Gastrocnemius medialis (tissue), 4 donors: ENCODE measurements at regions not wholly inside any gene's neighbourhood (a gene's known extent, or its start where the extent isn't known, plus 50 kb on each side); places are given as distances from the start of the nearest gene placed in this dataset.

Experiments used
- ATAC-seq, 2 donors: fragments of 150-250 bp; one replicate each; pipeline ENCODE4 v1.9.1; 2016
- DNase-seq, 2 donors: peaks; one replicate each; pipeline ENCODE4 v3.0.0-alpha.2; 2019
- H3K27ac ChIP-seq, 4 donors: fragments of 200-600 bp; sonication (generic); 1 replicate in 1 of 4; 2 replicates in 3 of 4; pipeline ENCODE4 v1.5.1; 2016 to 2018; ENCODE audit warnings: mild to moderate bottlenecking in 2 of 4, moderate library complexity in 1 of 4
- H3K27me3 ChIP-seq, 3 donors: fragments of 200-600 bp; sonication (generic) in 2 of 3; 1 replicate in 1 of 3; 2 replicates in 2 of 3; pipeline versions ENCODE4 v1.5.1 to v1.6.0; 2016 to 2019; ENCODE audit warnings: mild to moderate bottlenecking in 1 of 3, moderate library complexity in 1 of 3
- H3K36me3 ChIP-seq, 2 donors: fragments of 200-600 bp; sonication (generic) in 1 of 2; one replicate each; pipeline ENCODE4 v1.5.1; 2017 to 2018
- H3K4me1 ChIP-seq, 2 donors: fragments of 200-600 bp; sonication (generic) in 1 of 2; one replicate each; pipeline ENCODE4 v1.5.1; 2016 to 2017; ENCODE audit warnings: mild to moderate bottlenecking in 2 of 2
- H3K4me3 ChIP-seq, 4 donors: fragments of 200-600 bp; sonication (generic) in 3 of 4; 1 replicate in 1 of 4; 2 replicates in 3 of 4; pipeline ENCODE4 v1.5.1; 2016 to 2019; ENCODE audit warnings: mild to moderate bottlenecking in 2 of 4
- H3K9me3 ChIP-seq, 3 donors: fragments of 200-600 bp; sonication (generic) in 2 of 3; 1 replicate in 1 of 3; 2 replicates in 2 of 3; pipeline ENCODE4 v1.5.1; 2016 to 2019
- POLR2A ChIP-seq, 2 donors: fragments of 450-650 bp; IDR thresholded peaks; one replicate each; pipeline ENCODE4 v1.6.1; 2017; ENCODE audit warnings: antibody characterized with exemption in 2 of 2, mild to moderate bottlenecking in 2 of 2, moderate library complexity in 2 of 2
- in situ Hi-C, 4 donors: fragments of 200-750 bp; cut with MboI; loops; one replicate each; pipeline versions ENCODE4 v1.15.0 to v1.8.0; 2017; ENCODE audit warnings: low sequenced_read_pairs in 4 of 4
- intact Hi-C: fragments of 100-400 bp; cut with DNase I; formaldehyde crosslinking; loops from one replicate; pipeline ENCODE4 v1.15.1; 2023; ENCODE audit warnings: low total_unique reads
- TF ChIP-seq, protein P1 (sequence below), 5 experiments: fragments of 450-650 bp in 3 of 5; fragments of 200-600 bp in 2 of 5; sonication (generic) in 2 of 5; IDR thresholded peaks in 4 of 5; conservative IDR thresholded peaks in 1 of 5; 1 replicate in 4 of 5; 2 replicates in 1 of 5; pipeline ENCODE4 v1.5.1; 2016 to 2019; ENCODE audit warnings: antibody characterized with exemption in 5 of 5, mild to moderate bottlenecking in 3 of 5, moderate library complexity in 3 of 5

DNA sequence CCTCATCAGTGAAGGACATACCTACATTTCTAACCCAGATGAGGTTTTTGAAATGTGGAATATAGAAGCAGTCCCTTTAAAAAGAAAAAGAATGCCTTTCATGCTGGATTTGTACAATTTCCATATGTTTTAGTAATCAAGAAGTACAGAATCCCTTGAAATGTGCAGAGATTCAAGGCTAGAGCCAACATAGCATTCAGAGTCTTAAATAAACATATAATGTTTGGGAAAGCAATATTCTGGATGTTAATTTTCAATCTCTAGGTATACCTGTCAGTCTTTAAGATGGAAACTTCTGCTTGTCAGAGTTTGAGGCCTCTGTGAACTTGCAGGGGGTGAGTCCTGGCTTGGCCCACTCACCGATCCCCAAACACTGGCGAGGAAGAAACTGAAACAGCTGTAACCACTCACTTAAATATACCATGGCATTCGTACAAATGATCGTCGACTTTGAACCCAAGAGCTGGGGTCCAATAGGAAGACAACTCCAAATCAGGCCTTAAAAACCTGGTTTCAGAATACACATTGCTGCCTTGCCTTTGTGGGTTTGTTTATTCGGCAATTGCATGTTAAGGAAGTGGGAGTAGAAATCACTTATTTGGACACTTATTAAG, 132.8 kb upstream of the NCK2 start:
- TF ChIP-seq POLR2A (IDR thresholded peaks at IDR 0.05): no peak
- TF ChIP-seq, protein P1, sequence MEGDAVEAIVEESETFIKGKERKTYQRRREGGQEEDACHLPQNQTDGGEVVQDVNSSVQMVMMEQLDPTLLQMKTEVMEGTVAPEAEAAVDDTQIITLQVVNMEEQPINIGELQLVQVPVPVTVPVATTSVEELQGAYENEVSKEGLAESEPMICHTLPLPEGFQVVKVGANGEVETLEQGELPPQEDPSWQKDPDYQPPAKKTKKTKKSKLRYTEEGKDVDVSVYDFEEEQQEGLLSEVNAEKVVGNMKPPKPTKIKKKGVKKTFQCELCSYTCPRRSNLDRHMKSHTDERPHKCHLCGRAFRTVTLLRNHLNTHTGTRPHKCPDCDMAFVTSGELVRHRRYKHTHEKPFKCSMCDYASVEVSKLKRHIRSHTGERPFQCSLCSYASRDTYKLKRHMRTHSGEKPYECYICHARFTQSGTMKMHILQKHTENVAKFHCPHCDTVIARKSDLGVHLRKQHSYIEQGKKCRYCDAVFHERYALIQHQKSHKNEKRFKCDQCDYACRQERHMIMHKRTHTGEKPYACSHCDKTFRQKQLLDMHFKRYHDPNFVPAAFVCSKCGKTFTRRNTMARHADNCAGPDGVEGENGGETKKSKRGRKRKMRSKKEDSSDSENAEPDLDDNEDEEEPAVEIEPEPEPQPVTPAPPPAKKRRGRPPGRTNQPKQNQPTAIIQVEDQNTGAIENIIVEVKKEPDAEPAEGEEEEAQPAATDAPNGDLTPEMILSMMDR (IDR thresholded peaks at IDR 0.05 in 4 of 5, conservative IDR thresholded peaks at IDR 0.05 in 1 of 5): no peak
- no peaks in the 10 kb centered on the region for H3K36me3 ChIP-seq
- no peak overlapping the region for H3K4me3 ChIP-seq
- in situ Hi-C loops: no loop called here
- H3K9me3 ChIP-seq: no peaks in the 10 kb centered on the region
- intact Hi-C loops: no loop called here
- ATAC-seq (no peak), DNase-seq (no peak)
- peaks cover 0 to 7% of the 10 kb centered on the region in 2 donors for H3K4me1 ChIP-seq
- no peaks in the 10 kb centered on the region for H3K27me3 ChIP-seq
- H3K27ac ChIP-seq: no peak overlapping the region

DNA sequence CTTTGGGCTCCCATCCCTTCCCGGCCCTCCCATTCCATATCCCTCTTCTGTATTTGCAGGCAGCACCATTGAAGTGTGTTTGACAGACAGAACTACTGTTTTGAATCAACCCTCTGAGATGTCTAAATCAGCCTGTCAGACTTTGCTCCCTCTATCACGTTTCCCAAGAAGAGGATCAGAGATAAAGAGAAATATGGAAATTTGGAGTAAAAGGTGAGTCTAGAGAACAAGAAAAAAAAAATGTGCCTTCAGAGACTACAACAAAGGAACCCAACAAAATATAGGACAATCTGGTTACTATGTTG, 133.4 kb upstream of the NCK2 start:
- TF ChIP-seq, protein P1 (IDR thresholded peaks at IDR 0.05 in 4 of 5, conservative IDR thresholded peaks at IDR 0.05 in 1 of 5): no peak
- TF ChIP-seq POLR2A (IDR thresholded peaks at IDR 0.05): no peak
- Histone ChIP-seq H3K27me3 (no peaks in the 10 kb centered on the region), H3K36me3 (no peaks in the 10 kb centered on the region), H3K4me1 (peaks cover 0 to 10% of the 10 kb centered on the region in 2 donors), H3K4me3 (no peak overlapping the region), H3K9me3 (no peaks in the 10 kb centered on the region), H3K27ac (no peak overlapping the region)
- intact Hi-C loops: no loop called here
- DNase-seq: no peak
- ATAC-seq: no peak
- in situ Hi-C loops: no loop called here

DNA sequence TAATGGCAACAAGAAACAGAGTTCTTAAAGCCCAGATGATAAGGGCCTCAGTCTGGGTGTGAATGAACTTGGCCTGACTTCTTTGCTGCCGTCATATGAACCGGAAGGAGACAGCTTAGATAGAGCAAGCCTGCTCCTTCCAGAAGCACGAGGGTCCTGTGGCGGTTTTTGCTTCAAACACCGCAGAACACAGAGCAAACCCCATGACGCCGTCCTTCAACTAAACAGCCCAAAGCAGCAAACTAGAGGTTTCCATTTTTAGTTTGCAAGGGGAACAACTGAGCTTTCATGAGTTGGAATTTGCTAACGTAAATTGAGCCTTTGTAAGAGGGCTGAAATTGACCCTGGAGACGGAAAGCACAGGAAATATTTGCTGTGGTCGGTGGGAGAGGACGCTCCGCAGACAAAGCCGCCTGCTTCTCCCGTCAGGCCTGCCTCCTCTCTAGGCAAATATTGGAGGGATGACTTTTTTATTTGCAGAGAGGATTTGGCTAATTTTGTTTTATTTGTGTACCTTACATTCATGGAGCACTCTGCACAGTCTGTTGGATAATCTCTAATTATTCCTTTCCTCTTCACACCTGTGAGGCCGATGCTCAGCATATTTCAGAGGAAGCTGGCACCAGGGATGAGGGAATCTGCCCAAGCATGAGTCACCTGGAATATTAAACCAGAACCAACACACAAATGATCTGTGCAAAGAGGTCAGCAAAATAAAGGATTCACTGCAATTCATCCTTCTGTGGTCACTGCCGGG, 134.0 kb upstream of the NCK2 start:
- H3K36me3 ChIP-seq: no peaks in the 10 kb centered on the region
- in situ Hi-C loops (no loop called here), intact Hi-C loops (no loop called here)
- H3K27me3 ChIP-seq: no peaks in the 10 kb centered on the region
- no peak for DNase-seq
- no peak for ATAC-seq
- H3K4me1 ChIP-seq: peaks cover 0 to 12% of the 10 kb centered on the region in 2 donors
- no peak overlapping the region for H3K27ac ChIP-seq
- H3K9me3 ChIP-seq: no peaks in the 10 kb centered on the region
- H3K4me3 ChIP-seq: no peak overlapping the region
- TF ChIP-seq, protein P1 (IDR thresholded peaks at IDR 0.05 in 4 of 5, conservative IDR thresholded peaks at IDR 0.05 in 1 of 5): no peak
- no peak for TF ChIP-seq POLR2A (IDR thresholded peaks at IDR 0.05)

DNA sequence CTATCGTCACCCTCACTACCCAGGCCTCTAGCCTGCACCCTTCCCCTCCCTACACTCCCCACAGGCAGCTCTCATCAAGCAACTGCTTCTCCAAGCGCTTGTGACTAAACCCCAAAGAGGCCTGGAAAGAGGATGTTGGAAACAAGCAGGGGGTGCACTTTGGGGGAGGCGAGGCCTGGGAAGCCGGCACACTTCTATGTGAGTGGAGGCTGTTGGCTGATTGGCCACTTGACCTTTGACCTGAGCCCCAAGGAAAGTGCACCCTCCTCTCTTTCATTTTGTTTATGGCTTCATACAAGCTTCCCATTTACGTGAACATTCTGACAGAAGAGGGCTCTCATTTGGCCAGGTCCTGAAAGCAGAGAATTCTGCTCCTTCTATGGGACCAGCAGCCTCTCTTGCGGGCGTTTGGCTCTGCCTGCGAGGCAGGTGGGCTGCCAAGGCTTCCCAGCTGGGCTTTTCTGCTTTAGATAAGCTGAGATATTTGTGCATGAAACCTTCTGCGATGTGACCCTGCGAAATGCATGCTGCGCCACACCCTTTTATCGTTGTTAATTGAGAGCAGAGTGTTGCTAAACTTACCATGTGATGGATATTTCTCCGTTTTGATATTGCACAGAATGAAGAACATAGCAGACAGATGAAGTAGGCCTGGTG, 134.8 kb upstream of the NCK2 start:
- in situ Hi-C loops: no loop called here

More for the DNA sequence above, 134.8 kb upstream of the NCK2 start:
- DNase-seq (no peak), ATAC-seq (no peak)
- Histone ChIP-seq H3K36me3 (no peaks in the 10 kb centered on the region), H3K27ac (no peak overlapping the region), H3K4me3 (no peak overlapping the region), H3K27me3 (no peaks in the 10 kb centered on the region), H3K4me1 (peaks cover 0 to 21% of the 10 kb centered on the region in 2 donors), H3K9me3 (no peaks in the 10 kb centered on the region)
- intact Hi-C loops: no loop called here
- TF ChIP-seq POLR2A (IDR thresholded peaks at IDR 0.05): no peak
- TF ChIP-seq, protein P1 (IDR thresholded peaks at IDR 0.05 in 4 of 5, conservative IDR thresholded peaks at IDR 0.05 in 1 of 5): no peak
